CD14-positive monocyte (primary cell): ENCODE measurements at regions not wholly inside any gene's neighbourhood (a gene's known extent, or its start where the extent isn't known, plus 50 kb on each side); places are given as distances from the start of the nearest gene placed in this dataset.

Experiments used
- DNase-seq, 3 donors: peaks; one replicate each; pipeline ENCODE4 v3.0.0-alpha.2; 2011 to 2022
- H2AFZ ChIP-seq: 2 replicates; pipeline ENCODE4 v1.6.0; 2012; ENCODE audit warnings: mild to moderate bottlenecking, low read depth, low read length, inconsistent platforms; ENCODE audit not compliant: insufficient read depth, poor library complexity, severe bottlenecking
- H3K27ac ChIP-seq, 2 donors: 1 replicate in 1 of 2; 2 replicates in 1 of 2; pipeline ENCODE4 v1.5.1; 2012 to 2013; ENCODE audit warnings: low read length in 2 of 2, control low read depth in 1 of 2, inconsistent platforms in 1 of 2, low read depth in 1 of 2, mild to moderate bottlenecking in 1 of 2
- H3K27me3 ChIP-seq, 2 donors: one replicate each; pipeline versions ENCODE4 v1.6.0 to v1.6.1; 2011 to 2013; ENCODE audit warnings: low read length in 2 of 2; ENCODE audit not compliant: control insufficient read depth in 2 of 2, insufficient read depth in 2 of 2
- H3K36me3 ChIP-seq, 2 donors: replicated peaks in 1 of 2; 1 replicate in 1 of 2; 2 replicates in 1 of 2; pipeline versions ENCODE4 v1.5.1 to v1.6.1; 2012 to 2013; ENCODE audit warnings: low read length in 2 of 2, control low read depth in 1 of 2, inconsistent platforms in 1 of 2, mild to moderate bottlenecking in 1 of 2; ENCODE audit not compliant: insufficient read depth in 2 of 2, control insufficient read depth in 1 of 2
- H3K4me1 ChIP-seq, 2 donors: 1 replicate in 1 of 2; 2 replicates in 1 of 2; pipeline versions ENCODE4 v1.5.1 to v1.6.1; 2012 to 2013; ENCODE audit warnings: low read length in 2 of 2, control low read depth in 1 of 2, inconsistent platforms in 1 of 2, mild to moderate bottlenecking in 1 of 2, moderate library complexity in 1 of 2; ENCODE audit not compliant: insufficient read depth in 2 of 2, control insufficient read depth in 1 of 2
- H3K4me2 ChIP-seq: replicated peaks from 2 replicates; pipeline ENCODE3; 2012; ENCODE audit warnings: low read length, moderate library complexity, mild to moderate bottlenecking; ENCODE audit not compliant: poor library complexity, severe bottlenecking; ENCODE audit errors: extremely low read depth
- H3K4me3 ChIP-seq, 3 experiments: fragments of 200-600 bp in 1 of 3; sonication (generic) in 1 of 3; replicated peaks in 1 of 3; 1 replicate in 2 of 3; 2 replicates in 1 of 3; pipeline ENCODE4 v1.5.1; 2011 to 2013; ENCODE audit warnings: low read length in 3 of 3, mild to moderate bottlenecking in 3 of 3, control low read depth in 2 of 3, low read depth in 2 of 3, inconsistent platforms in 1 of 3, moderate library complexity in 1 of 3
- H3K79me2 ChIP-seq: 2 replicates; pipeline ENCODE4 v1.6.0; 2012; ENCODE audit warnings: mild to moderate bottlenecking, control low read depth, inconsistent platforms, low read length, moderate library complexity; ENCODE audit not compliant: insufficient read depth
- H3K9ac ChIP-seq: 2 replicates; pipeline ENCODE4 v1.6.0; 2017; ENCODE audit warnings: low read length, mild to moderate bottlenecking; ENCODE audit not compliant: insufficient read depth, poor library complexity, severe bottlenecking
- H3K9me3 ChIP-seq, 2 donors: replicated peaks in 1 of 2; 1 replicate in 1 of 2; 2 replicates in 1 of 2; pipeline versions ENCODE4 v1.5.1 to v1.6.1; 2012 to 2013; ENCODE audit warnings: low read length in 2 of 2, control low read depth in 1 of 2; ENCODE audit not compliant: control insufficient read depth in 1 of 2, insufficient read depth in 1 of 2
- H4K20me1 ChIP-seq: 2 replicates; pipeline ENCODE4 v1.6.0; 2012; ENCODE audit warnings: mild to moderate bottlenecking, low read length, control low read depth, moderate library complexity; ENCODE audit not compliant: insufficient read depth
- H3K27ac Mint-ChIP-seq, 7 donors: one replicate each; pipeline ENCODE4 v1.8.0; 2020; ENCODE audit warnings: mild to moderate bottlenecking in 7 of 7, mixed read lengths in 7 of 7, moderate library complexity in 6 of 7, inconsistent platforms in 2 of 7
- H3K27me3 Mint-ChIP-seq, 3 donors: one replicate each; pipeline ENCODE4 v1.8.0; 2021 to 2022; ENCODE audit warnings: low read depth in 3 of 3, mild to moderate bottlenecking in 3 of 3, mixed read lengths in 3 of 3, moderate library complexity in 3 of 3, inconsistent platforms in 1 of 3
- H3K36me3 Mint-ChIP-seq, 2 donors: one replicate each; pipeline ENCODE4 v1.8.0; 2020; ENCODE audit warnings: mixed read lengths in 2 of 2, inconsistent platforms in 1 of 2, mild to moderate bottlenecking in 1 of 2
- H3K4me1 Mint-ChIP-seq: one replicate; pipeline ENCODE4 v1.8.0; 2020; ENCODE audit warnings: mild to moderate bottlenecking, mixed read lengths
- H3K4me3 Mint-ChIP-seq, 2 donors: one replicate each; pipeline ENCODE4 v1.8.0; 2020; ENCODE audit warnings: mild to moderate bottlenecking in 2 of 2, mixed read lengths in 2 of 2, moderate library complexity in 1 of 2
- H3K9me3 Mint-ChIP-seq, 7 donors: one replicate each; pipeline ENCODE4 v1.8.0; 2020 to 2022; ENCODE audit warnings: mixed read lengths in 7 of 7, mild to moderate bottlenecking in 6 of 7, moderate library complexity in 6 of 7, inconsistent platforms in 2 of 7
- WGBS: methylation state at CpG from one replicate; pipeline ENCODE4 v1.1.5; 2013; ENCODE audit warnings: missing lambda C conversion rate; ENCODE audit not compliant: insufficient coverage; 5-methylcytosine and 5-hydroxymethylcytosine counted together
- intact Hi-C, 2 donors: fragments of 100-400 bp; cut with micrococcal nuclease; formaldehyde crosslinking; loops; one replicate each; pipeline versions ENCODE4 v1.15.0 to v1.15.1; 2023
- TF ChIP-seq, protein P1 (sequence below): fragments of 200-600 bp; IDR thresholded peaks from one replicate; pipeline ENCODE4 v1.8.0; 2022; ENCODE audit warnings: antibody characterized with exemption, mild to moderate bottlenecking

DNA sequence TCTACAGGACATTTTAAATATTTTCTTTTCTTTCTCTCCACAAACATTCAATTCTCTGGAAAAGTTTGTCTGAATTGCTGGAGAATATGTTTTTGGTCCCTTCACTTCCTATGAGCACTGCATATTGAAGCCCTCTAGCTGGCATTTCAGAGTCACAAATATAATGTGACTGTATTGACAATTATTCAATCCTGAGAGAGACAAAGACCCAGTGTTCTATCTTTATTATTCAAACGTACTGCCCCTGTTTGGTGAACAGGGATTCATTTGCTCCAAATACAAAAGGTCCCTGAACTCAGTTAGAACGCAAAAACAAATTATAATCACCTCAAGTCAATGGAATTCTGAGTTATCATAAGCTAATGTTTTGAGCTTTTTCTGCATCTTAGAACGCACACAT is 173.1 kb upstream of the CDIN1 start:
- H3K27ac ChIP-seq, result no peak overlapping the region

DNA sequence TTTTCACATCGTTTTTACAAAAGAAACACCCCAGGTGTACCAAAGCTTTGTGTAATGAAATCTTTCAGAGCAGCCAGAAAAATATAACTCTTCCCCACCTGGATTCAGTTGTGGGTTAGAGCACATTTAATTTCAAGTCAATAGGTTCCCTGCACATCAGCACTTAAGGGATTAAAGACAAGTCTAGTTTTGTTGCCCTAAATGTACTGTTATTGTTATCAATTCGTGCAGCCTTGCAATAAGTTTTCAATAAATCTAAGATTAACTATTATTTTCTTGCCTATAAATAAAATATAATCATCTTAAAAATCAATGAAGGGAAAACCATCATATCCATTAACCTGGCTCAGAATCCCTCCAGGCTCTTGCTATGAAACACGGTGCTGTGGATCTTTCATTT is 172.5 kb upstream of the CDIN1 start:
- Mint-ChIP-seq H3K9me3 (peaks cover 0 to 6% (median 3%) of the 10 kb centered on the region in 7 donors), H3K4me1 (no peaks in the 10 kb centered on the region), H3K36me3 (no peaks in the 10 kb centered on the region), H3K27ac (no peak overlapping the region), H3K27me3 (peaks cover 0 to 3% (median 0%) of the 10 kb centered on the region in 3 donors), H3K4me3 (no peak overlapping the region)
- intact Hi-C loops, result no loop called here
- H3K79me2 ChIP-seq, result no peaks in the 10 kb centered on the region
- no peaks in the 10 kb centered on the region for H3K27me3 ChIP-seq
- H3K9ac ChIP-seq, result no peak overlapping the region
- H3K4me2 ChIP-seq, result no peak overlapping the region
- no peaks in the 10 kb centered on the region for H3K4me1 ChIP-seq
- no peak for DNase-seq
- H3K4me3 ChIP-seq, result no peak overlapping the region
- no peaks in the 10 kb centered on the region for H3K36me3 ChIP-seq
- no peak overlapping the region for H2AFZ ChIP-seq
- no peak overlapping the region for H3K27ac ChIP-seq
- no CpG with 5 or more reads among the region's 3 CpGs for WGBS
- H4K20me1 ChIP-seq, result no peaks in the 10 kb centered on the region
- peaks cover 0 to 10% of the 10 kb centered on the region in 2 donors for H3K9me3 ChIP-seq
- TF ChIP-seq, protein P1, sequence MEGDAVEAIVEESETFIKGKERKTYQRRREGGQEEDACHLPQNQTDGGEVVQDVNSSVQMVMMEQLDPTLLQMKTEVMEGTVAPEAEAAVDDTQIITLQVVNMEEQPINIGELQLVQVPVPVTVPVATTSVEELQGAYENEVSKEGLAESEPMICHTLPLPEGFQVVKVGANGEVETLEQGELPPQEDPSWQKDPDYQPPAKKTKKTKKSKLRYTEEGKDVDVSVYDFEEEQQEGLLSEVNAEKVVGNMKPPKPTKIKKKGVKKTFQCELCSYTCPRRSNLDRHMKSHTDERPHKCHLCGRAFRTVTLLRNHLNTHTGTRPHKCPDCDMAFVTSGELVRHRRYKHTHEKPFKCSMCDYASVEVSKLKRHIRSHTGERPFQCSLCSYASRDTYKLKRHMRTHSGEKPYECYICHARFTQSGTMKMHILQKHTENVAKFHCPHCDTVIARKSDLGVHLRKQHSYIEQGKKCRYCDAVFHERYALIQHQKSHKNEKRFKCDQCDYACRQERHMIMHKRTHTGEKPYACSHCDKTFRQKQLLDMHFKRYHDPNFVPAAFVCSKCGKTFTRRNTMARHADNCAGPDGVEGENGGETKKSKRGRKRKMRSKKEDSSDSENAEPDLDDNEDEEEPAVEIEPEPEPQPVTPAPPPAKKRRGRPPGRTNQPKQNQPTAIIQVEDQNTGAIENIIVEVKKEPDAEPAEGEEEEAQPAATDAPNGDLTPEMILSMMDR, result no peak

More for the DNA sequence above, 173.1 kb upstream of the CDIN1 start:
- H3K4me1 Mint-ChIP-seq, result no peaks in the 10 kb centered on the region
- Histone ChIP-seq H4K20me1 (no peaks in the 10 kb centered on the region), H3K79me2 (no peaks in the 10 kb centered on the region), H3K4me1 (no peaks in the 10 kb centered on the region), H3K27me3 (no peaks in the 10 kb centered on the region), H3K36me3 (no peaks in the 10 kb centered on the region), H3K9me3 (peaks cover 0 to 10% of the 10 kb centered on the region in 2 donors), H3K9ac (no peak overlapping the region), H2AFZ (no peak overlapping the region), H3K4me2 (no peak overlapping the region), H3K4me3 (no peak overlapping the region)
- no peaks in the 10 kb centered on the region for H3K36me3 Mint-ChIP-seq
- intact Hi-C loops, result no loop called here
- H3K4me3 Mint-ChIP-seq, result no peak overlapping the region
- TF ChIP-seq, protein P1, result no peak
- WGBS, result 100% methylated on average over 1 of the region's 3 CpGs
- peaks cover 0 to 6% (median 3%) of the 10 kb centered on the region in 7 donors for H3K9me3 Mint-ChIP-seq
- no peak overlapping the region for H3K27ac Mint-ChIP-seq
- peaks cover 0 to 3% (median 0%) of the 10 kb centered on the region in 3 donors for H3K27me3 Mint-ChIP-seq
- DNase-seq, result no peak
